HepG2 (cell line): ENCODE measurements at regions not wholly inside any gene's neighbourhood (a gene's known extent, or its start where the extent isn't known, plus 50 kb on each side); places are given as distances from the start of the nearest gene placed in this dataset.

Experiments used
- ATAC-seq: fragments of 200-7000 bp; cut with Tn5 transposase; 3 replicates; pipeline ENCODE4 v1.9.1; 2020; ENCODE audit warnings: mild to moderate bottlenecking, moderate library complexity
- BruUV-seq: library from RNA; stranded (reverse); fragments of 400-500 nt; replicated peaks from 2 replicates; lab custom pipeline; 2021; lab: Mats Ljungman, UMichigan
- CTCF ChIA-PET: fragments of 300-600 bp; formaldehyde crosslinking; extraction: SDS; loops from one replicate; lab custom pipeline; 2021; ENCODE audit warnings: low total read pairs, inconsistent platforms, low intra/inter-chr PET ratio; lab: Yijun Ruan, JAX
- POLR2A ChIA-PET: fragments of 350-600 bp; sonication (Branson Sonifier 250); formaldehyde crosslinking; loops from one replicate; lab custom pipeline; 2020; ENCODE audit warnings: antibody characterized with exemption, inconsistent platforms; lab: Yijun Ruan, JAX
- DNase-seq: peaks from one replicate; pipeline ENCODE4 v3.0.0-alpha.2; 2015; ENCODE audit warnings: low spot score
- FAIRE-seq: peaks from 3 replicates; lab custom pipeline; 2011; peaks lifted over from hg19 to GRCh38; lab: Jason Lieb, UNC
- H2AFZ ChIP-seq: one replicate; pipeline ENCODE4 v1.6.1; 2011; ENCODE audit warnings: low read length, inconsistent platforms
- H3K27ac ChIP-seq: fragments of 300-600 bp; 3 replicates; pipeline ENCODE4 v1.8.0; 2011; ENCODE audit warnings: mixed run types, mild to moderate bottlenecking, mixed read lengths, low read length, inconsistent platforms; ENCODE audit not compliant: insufficient read depth; ENCODE audit errors: extremely low read length
- H3K27me3 ChIP-seq, 2 experiments: fragments of 200-600 bp in 1 of 2; 2 replicates in 1 of 2; 3 replicates in 1 of 2; pipeline versions ENCODE4 v1.6.0 to v1.8.0; 2011; ENCODE audit warnings: low read length in 2 of 2, mild to moderate bottlenecking in 2 of 2, moderate library complexity in 2 of 2, inconsistent platforms in 1 of 2; ENCODE audit not compliant: insufficient read depth in 2 of 2, control insufficient read depth in 1 of 2
- H3K36me3 ChIP-seq, 2 experiments: fragments of 200-600 bp in 1 of 2; replicated peaks in 1 of 2; 2 replicates in 1 of 2; 3 replicates in 1 of 2; pipeline versions ENCODE4 v1.5.1 to v1.8.0; 2011; ENCODE audit warnings: low read length in 2 of 2, inconsistent platforms in 1 of 2; ENCODE audit not compliant: insufficient read depth in 2 of 2, control insufficient read depth in 1 of 2
- H3K4me1 ChIP-seq: 2 replicates; pipeline ENCODE4 v1.5.1; 2012; ENCODE audit warnings: low read length, inconsistent platforms; ENCODE audit not compliant: insufficient read depth
- H3K4me2 ChIP-seq: 2 replicates; pipeline ENCODE4 v1.6.0; 2011; ENCODE audit warnings: low read depth, low read length, inconsistent platforms
- H3K4me3 ChIP-seq, 3 experiments: fragments of 200-600 bp in 1 of 3; sonication (generic), shearing (Covaris generic) in 1 of 3; replicated peaks in 1 of 3; 2 replicates each; pipeline ENCODE4 v1.5.1; 2011 to 2016; ENCODE audit warnings: low read length in 3 of 3, inconsistent platforms in 2 of 3, low read depth in 2 of 3, mild to moderate bottlenecking in 2 of 3, control low read depth in 1 of 3, mixed read lengths in 1 of 3; ENCODE audit not compliant: insufficient read depth in 1 of 3
- H3K79me2 ChIP-seq: one replicate; pipeline ENCODE4 v1.6.1; 2011; ENCODE audit warnings: low read length, inconsistent platforms; ENCODE audit not compliant: insufficient read depth
- H3K9ac ChIP-seq: 2 replicates; pipeline ENCODE4 v1.6.0; 2011; ENCODE audit warnings: mild to moderate bottlenecking, low read depth, low read length, inconsistent platforms; ENCODE audit not compliant: insufficient read depth
- H3K9me3 ChIP-seq: 2 replicates; pipeline ENCODE4 v1.5.1; 2012; ENCODE audit warnings: mild to moderate bottlenecking, low read length
- H4K20me1 ChIP-seq: 2 replicates; pipeline ENCODE4 v1.6.0; 2011; ENCODE audit warnings: inconsistent platforms, mild to moderate bottlenecking, low read length, moderate library complexity; ENCODE audit not compliant: insufficient read depth
- BHLHE40 ChIP-seq: IDR thresholded peaks from 2 replicates; pipeline ENCODE4 v1.6.1; 2011; ENCODE audit warnings: low read length, improper control_type of control experiment
- CSRNP1 ChIP-seq: sonication (generic); formaldehyde crosslinking; IDR thresholded peaks from 2 replicates; pipeline ENCODE4 v1.8.1; 2023; ENCODE audit warnings: mild to moderate bottlenecking, missing genetic modification reagents
- FIP1L1 ChIP-seq: fragments of 200-400 bp; formaldehyde crosslinking; IDR thresholded peaks from 2 replicates; pipeline ENCODE4 v1.6.1; 2018; ENCODE audit warnings: low read depth, mild to moderate bottlenecking, low read length, moderate library complexity, borderline replicate concordance; ENCODE audit not compliant: insufficient read depth
- FOXJ3 ChIP-seq: sonication (generic); formaldehyde crosslinking; IDR thresholded peaks from 2 replicates; pipeline ENCODE4 v1.4.0; 2020; ENCODE audit warnings: missing genetic modification reagents, mild to moderate bottlenecking, borderline replicate concordance
- FOXO1 ChIP-seq: sonication (generic); formaldehyde crosslinking; IDR thresholded peaks from 2 replicates; pipeline ENCODE4 v1.4.0; 2020; ENCODE audit warnings: missing genetic modification reagents
- HNF4G ChIP-seq, 2 experiments: sonication (generic) in 1 of 2; formaldehyde crosslinking in 1 of 2; IDR thresholded peaks; 2 replicates each; pipeline versions ENCODE4 v1.4.0 to v1.6.1; 2011 to 2020; ENCODE audit warnings: borderline replicate concordance in 2 of 2, low read depth in 2 of 2, mild to moderate bottlenecking in 2 of 2, low read length in 1 of 2, missing genetic modification reagents in 1 of 2, moderate library complexity in 1 of 2
- IKZF1 ChIP-seq: fragments of 450-650 bp; IDR thresholded peaks from 2 replicates; pipeline ENCODE4 v1.7.1; 2016
- MIER2 ChIP-seq: IDR thresholded peaks from 2 replicates; pipeline ENCODE4 v1.6.1; 2016; ENCODE audit warnings: missing biosample characterization, missing genetic modification reagents
- MXI1 ChIP-seq: IDR thresholded peaks from 3 replicates; pipeline ENCODE4 v1.6.1; 2012; ENCODE audit warnings: low read depth, low read length, inconsistent platforms, borderline replicate concordance
- MZF1 ChIP-seq: sonication (generic); formaldehyde crosslinking; IDR thresholded peaks from 2 replicates; pipeline ENCODE4 v1.8.1; 2023; ENCODE audit warnings: mild to moderate bottlenecking, missing genetic modification reagents, borderline replicate concordance
- RFXAP ChIP-seq: sonication (generic); formaldehyde crosslinking; IDR thresholded peaks from 2 replicates; pipeline ENCODE4 v1.4.0; 2020; ENCODE audit warnings: missing genetic modification reagents, borderline replicate concordance
- THAP11 ChIP-seq: IDR thresholded peaks from 2 replicates; pipeline ENCODE4 v1.6.1; 2016; ENCODE audit warnings: missing biosample characterization, missing genetic modification reagents
- USF2 ChIP-seq, 2 experiments: sonication (generic) in 1 of 2; formaldehyde crosslinking in 1 of 2; IDR thresholded peaks; 2 replicates each; pipeline versions ENCODE4 v1.5.1 to v1.6.1; 2011 to 2020; ENCODE audit warnings: borderline replicate concordance in 1 of 2, low read depth in 1 of 2, low read length in 1 of 2, mild to moderate bottlenecking in 1 of 2, missing genetic modification reagents in 1 of 2, moderate library complexity in 1 of 2
- WIZ ChIP-seq: sonication (generic); formaldehyde crosslinking; IDR thresholded peaks from 2 replicates; pipeline ENCODE4 v1.5.1; 2020; ENCODE audit warnings: mild to moderate bottlenecking, missing genetic modification reagents
- ZNF354B ChIP-seq: sonication (generic); formaldehyde crosslinking; IDR thresholded peaks from 2 replicates; pipeline ENCODE4 v1.8.0; 2022; ENCODE audit warnings: mild to moderate bottlenecking, missing genetic modification reagents
- ZNF687 ChIP-seq: sonication (generic); formaldehyde crosslinking; IDR thresholded peaks from 2 replicates; pipeline ENCODE4 v1.5.1; 2020; ENCODE audit warnings: mild to moderate bottlenecking, missing genetic modification reagents, moderate library complexity
- ZSCAN20 ChIP-seq: sonication (generic); formaldehyde crosslinking; IDR thresholded peaks from 2 replicates; pipeline ENCODE4 v1.4.0; 2020; ENCODE audit warnings: missing genetic modification reagents, mild to moderate bottlenecking, borderline replicate concordance
- WGBS: methylation state at CpG from one replicate; pipeline ENCODE4 v1.1.6; 2017; ENCODE audit warnings: low lambda C conversion rate; 5-methylcytosine and 5-hydroxymethylcytosine counted together
- in situ Hi-C: cut with HindIII; loops from 2 replicates; pipeline ENCODE4 v1.10.0; 2017; ENCODE audit warnings: low pct_unique_long_range_greater_than_20kb; ENCODE audit not compliant: extremely low pct_ligation_motif_present
- intact Hi-C: fragments of 100-400 bp; cut with micrococcal nuclease; formaldehyde crosslinking; loops from one replicate; pipeline ENCODE4 v1.10.0; 2022; ENCODE audit not compliant: unreplicated experiment

- BruUV-seq, result no TSS peak
- Histone ChIP-seq H3K4me1 (no peaks in the 10 kb centered on the region), H2AFZ (no peak overlapping the region), H3K4me3 (no peak overlapping the region), H3K27ac (no peak overlapping the region), H3K4me2 (no peak overlapping the region), H3K27me3 (peaks cover 7 to 43% of the 10 kb centered on the region in 2 experiments; a peak in 4 of 5 replicates), H4K20me1 (peaks cover 2% of the 10 kb centered on the region; the same call in 1 of the 2 replicates), H3K9ac (no peak overlapping the region), H3K79me2 (no peaks in the 10 kb centered on the region), H3K36me3 (no peaks in the 10 kb centered on the region), H3K9me3 (no peaks in the 10 kb centered on the region)
- CTCF ChIA-PET, result no interaction called here
- POLR2A ChIA-PET, result no interaction called here
- intact Hi-C loops, result no loop called here
- in situ Hi-C loops, result no loop called here
- FAIRE-seq (no peak), ATAC-seq (peak; percentile 24), DNase-seq (peak; percentile 14)
- 9% methylated on average over 14 of the region's 14 CpGs for WGBS
- TF ChIP-seq FOXJ3 (CRISPR knock-in tag) (no peak), FOXO1 (CRISPR knock-in tag) (no peak), MZF1 (CRISPR knock-in tag) (no peak), THAP11 (CRISPR knock-in tag) (no peak), HNF4G (IDR thresholded peaks at IDR 0.05; ENCODE audit: borderline replicate concordance, low read depth, low read length) (no peak), HNF4G (CRISPR knock-in tag; IDR thresholded peaks at IDR 0.05; ENCODE audit: borderline replicate concordance, low read depth) (no peak), ZNF687 (peak; percentile 38; the same call in 1 of the 2 replicates), ZNF354B (CRISPR knock-in tag) (no peak), USF2 (IDR thresholded peaks at IDR 0.05; ENCODE audit: low read depth, low read length) (peak; percentile 88), USF2 (CRISPR knock-in tag; IDR thresholded peaks at IDR 0.05; ENCODE audit: borderline replicate concordance) (peak; percentile 86; the same call in 1 of the 2 replicates), CSRNP1 (CRISPR knock-in tag) (no peak), IKZF1 (no peak), MXI1 (no peak), RFXAP (no peak), ZSCAN20 (CRISPR knock-in tag) (no peak), BHLHE40 (peak; percentile 97), WIZ (CRISPR knock-in tag) (no peak), FIP1L1 (no peak), MIER2 (CRISPR knock-in tag) (no peak)
Measured at GRCh38 chr2:11024259-11024645, 112.5 kb downstream of the KCNF1 start.
